HCT116 (cell line): ENCODE measurements at regions not wholly inside any gene's neighbourhood (a gene's known extent, or its start where the extent isn't known, plus 50 kb on each side); places are given as distances from the start of the nearest gene placed in this dataset.

Experiments
- ATAC-seq: fragments of 200-7000 bp; cut with Tn5 transposase; 2 replicates; pipeline ENCODE4 v1.9.1; 2020; ENCODE audit warnings: mild to moderate bottlenecking, moderate library complexity
- BruUV-seq: library from RNA; stranded (reverse); fragments of 400-500 nt; replicated peaks from 2 replicates; lab custom pipeline; 2021; lab: Mats Ljungman, UMichigan
- CTCF ChIA-PET: fragments of 300-600 bp; sonication (Branson Sonifier 250); formaldehyde crosslinking; loops from one replicate; lab custom pipeline; 2021; ENCODE audit warnings: antibody characterized with exemption; lab: Charles Lee
- POLR2A ChIA-PET: fragments of 300-600, 350-600 bp; sonication (Branson Sonifier 250); formaldehyde crosslinking; loops from one replicate; lab custom pipeline; 2021; ENCODE audit warnings: antibody characterized with exemption; lab: Charles Lee
- RAD21 ChIA-PET, 2 experiments: fragments of 300-600 bp; sonication (Branson Sonifier 250); formaldehyde crosslinking; loops; one replicate each; lab custom pipeline; 2023; ENCODE audit warnings: low total read pairs in 2 of 2; ENCODE audit not compliant: uncharacterized antibody in 2 of 2, unreplicated experiment in 2 of 2, low non-redundant PET in 1 of 2; lab: Charles Lee
- DNase-seq: peaks from one replicate; pipeline ENCODE4 v3.0.0-alpha.2; 2010; ENCODE audit warnings: low read depth, low spot score
- H2AFZ ChIP-seq: fragments of 200-600 bp; shearing (Covaris generic), sonication (generic); 2 replicates; pipeline ENCODE4 v1.6.1; 2017; ENCODE audit warnings: low read depth, mixed run types, mixed read lengths, antibody characterized with exemption, low read length; ENCODE audit not compliant: poor library complexity, severe bottlenecking
- H3K27ac ChIP-seq: 2 replicates; pipeline ENCODE4 v1.5.1; 2012; ENCODE audit warnings: low read depth, low read length
- H3K27me3 ChIP-seq: fragments of 200-600 bp; sonication (generic); 2 replicates; pipeline ENCODE4 v1.6.1; 2016; ENCODE audit warnings: mixed run types, low read length, mixed read lengths; ENCODE audit not compliant: insufficient read depth
- H3K36me3 ChIP-seq, 2 experiments: fragments of 200-500 bp in 1 of 2; fragments of 200-600 bp in 1 of 2; sonication (Bioruptor generic) in 1 of 2; sonication (generic) in 1 of 2; 2 replicates each; pipeline versions ENCODE4 v1.5.1 to v1.6.1; 2014 to 2016; ENCODE audit warnings: low read length in 2 of 2, inconsistent platforms in 1 of 2, mixed read lengths in 1 of 2, mixed run types in 1 of 2; ENCODE audit not compliant: insufficient read depth in 2 of 2, control insufficient read depth in 1 of 2
- H3K4me1 ChIP-seq, 2 experiments: fragments of 200-600 bp in 1 of 2; sonication (generic) in 1 of 2; 2 replicates each; pipeline versions ENCODE4 v1.5.1 to v1.6.1; 2012 to 2017; ENCODE audit warnings: low read length in 2 of 2, inconsistent platforms in 1 of 2, mild to moderate bottlenecking in 1 of 2, mixed read lengths in 1 of 2, mixed run types in 1 of 2, moderate library complexity in 1 of 2; ENCODE audit not compliant: insufficient read depth in 2 of 2, control insufficient read depth in 1 of 2
- H3K4me2 ChIP-seq: fragments of 200-600 bp; sonication (generic); 2 replicates; pipeline ENCODE4 v1.6.1; 2017; ENCODE audit warnings: mixed run types, low read length, mixed read lengths
- H3K4me3 ChIP-seq, 2 experiments: fragments of 200-600 bp in 1 of 2; sonication (generic) in 1 of 2; replicated peaks in 1 of 2; 2 replicates each; pipeline ENCODE4 v1.5.1; 2011 to 2016; ENCODE audit warnings: low read length in 2 of 2, control low read depth in 1 of 2, low read depth in 1 of 2, mild to moderate bottlenecking in 1 of 2, mixed read lengths in 1 of 2, mixed run types in 1 of 2
- H3K79me2 ChIP-seq: fragments of 200-600 bp; sonication (generic); 2 replicates; pipeline ENCODE4 v1.6.1; 2017; ENCODE audit warnings: mild to moderate bottlenecking, mixed run types, low read length, moderate library complexity, mixed read lengths; ENCODE audit not compliant: insufficient read depth
- H3K9ac ChIP-seq: fragments of 200-600 bp; sonication (generic); 2 replicates; pipeline ENCODE4 v1.6.1; 2016; ENCODE audit warnings: low read length, mixed read lengths
- H3K9me2 ChIP-seq: fragments of 200-600 bp; sonication (generic), shearing (Covaris generic); 2 replicates; pipeline ENCODE4 v1.6.1; 2017; ENCODE audit warnings: mixed run types, mild to moderate bottlenecking, moderate library complexity; ENCODE audit not compliant: insufficient read depth
- H3K9me3 ChIP-seq, 2 experiments: fragments of 200-500 bp in 1 of 2; fragments of 200-600 bp in 1 of 2; sonication (Bioruptor generic) in 1 of 2; sonication (generic) in 1 of 2; 2 replicates each; pipeline ENCODE4 v1.6.1; 2014 to 2017; ENCODE audit warnings: low read length in 2 of 2, mixed read lengths in 2 of 2, inconsistent platforms in 1 of 2, low read depth in 1 of 2, mild to moderate bottlenecking in 1 of 2, mixed run types in 1 of 2, moderate library complexity in 1 of 2; ENCODE audit not compliant: control insufficient read depth in 1 of 2, insufficient read depth in 1 of 2
- H4K20me1 ChIP-seq: fragments of 200-600 bp; sonication (generic), shearing (Covaris generic); 2 replicates; pipeline ENCODE4 v1.6.1; 2017; ENCODE audit warnings: mixed run types, mild to moderate bottlenecking, moderate library complexity; ENCODE audit not compliant: insufficient read depth
- CEBPB ChIP-seq: IDR thresholded peaks from 2 replicates; pipeline ENCODE4 v1.6.1; 2012; ENCODE audit warnings: low read depth
- ELF1 ChIP-seq: IDR thresholded peaks from 2 replicates; pipeline ENCODE4 v1.6.1; 2012; ENCODE audit warnings: low read depth, borderline replicate concordance
- EZH2 ChIP-seq: fragments of 200-600 bp; sonication (generic); IDR thresholded peaks from 2 replicates; pipeline ENCODE4 v1.6.1; 2017; ENCODE audit warnings: antibody characterized with exemption, mixed run types
- EZH2phosphoT487 ChIP-seq: fragments of 200-600 bp; IDR thresholded peaks from 2 replicates; pipeline ENCODE4 v1.6.1; 2018; ENCODE audit warnings: antibody characterized with exemption, borderline replicate concordance
- POLR2A ChIP-seq: IDR thresholded peaks from 2 replicates; pipeline ENCODE4 v1.7.0; 2011; ENCODE audit warnings: borderline replicate concordance; ENCODE audit not compliant: insufficient read depth, insufficient read length; ENCODE audit errors: extremely low read depth
- POLR2AphosphoS5 ChIP-seq: IDR thresholded peaks from 2 replicates; pipeline ENCODE4 v1.6.1; 2011; ENCODE audit warnings: mild to moderate bottlenecking, low read depth, low read length, moderate library complexity
- SRF ChIP-seq: IDR thresholded peaks from 2 replicates; pipeline ENCODE4 v1.6.1; 2012; ENCODE audit warnings: low read depth
- TCF7L2 ChIP-seq: IDR thresholded peaks from 2 replicates; pipeline ENCODE4 v1.7.0; 2011; ENCODE audit warnings: borderline replicate concordance, inconsistent platforms; ENCODE audit not compliant: insufficient read depth, insufficient read length; ENCODE audit errors: extremely low read depth
- YY1 ChIP-seq: IDR thresholded peaks from 2 replicates; pipeline ENCODE4 v1.6.1; 2011; ENCODE audit warnings: low read length, low read depth, moderate library complexity, mild to moderate bottlenecking; ENCODE audit not compliant: insufficient replicate concordance; ENCODE audit errors: extremely low read depth
- ZFX ChIP-seq: fragments of 450-650 bp; IDR thresholded peaks from 2 replicates; pipeline ENCODE4 v1.6.1; 2017
- intact Hi-C: fragments of 100-400 bp; cut with micrococcal nuclease; formaldehyde crosslinking; loops from 2 replicates; pipeline ENCODE4 v1.10.0; 2022
- TF ChIP-seq, protein P1 (sequence below): IDR thresholded peaks from 2 replicates; pipeline ENCODE4 v1.6.1; 2011; ENCODE audit warnings: mild to moderate bottlenecking, low read length, moderate library complexity; ENCODE audit not compliant: insufficient replicate concordance; ENCODE audit errors: extremely low read depth
- TF ChIP-seq, protein P2 (sequence below): IDR thresholded peaks from 2 replicates; pipeline ENCODE4 v1.6.1; 2012; ENCODE audit warnings: low read depth

DNA sequence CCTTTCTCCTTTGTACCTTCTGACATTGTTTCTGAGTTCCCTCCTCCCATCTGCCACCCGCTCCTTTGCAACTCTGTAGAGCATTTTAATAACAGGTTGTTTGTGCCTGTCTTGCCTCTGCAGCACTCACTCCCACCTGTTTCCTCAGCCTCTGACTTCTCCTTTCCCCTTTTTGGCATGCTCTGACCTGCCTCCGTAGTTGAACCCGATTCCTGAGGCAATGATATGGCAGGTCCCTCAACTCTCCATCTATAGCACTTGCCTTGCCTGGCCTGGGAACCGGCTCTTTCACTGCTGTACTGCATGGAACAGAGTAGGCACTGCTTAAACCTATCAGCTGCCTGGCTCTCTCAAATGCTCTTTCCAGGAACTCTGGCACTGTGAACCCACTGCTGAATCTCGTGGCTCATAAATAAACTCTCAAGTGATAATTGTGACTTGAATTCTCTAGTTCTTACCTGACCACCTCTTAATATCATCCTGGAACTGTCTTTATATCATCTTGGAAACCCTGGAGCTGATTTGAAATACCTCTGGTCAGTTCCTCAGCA, 50.3 kb downstream of the UTRN start:
- ChIA-PET RAD21 (no interaction called here), POLR2A (no interaction called here), CTCF (no interaction called here)
- TF ChIP-seq POLR2AphosphoS5 (no peak), EZH2phosphoT487 (no peak), ZFX (no peak), POLR2A (no peak), CEBPB (no peak), YY1 (no peak), SRF (no peak), EZH2 (no peak), ELF1 (no peak), TCF7L2 (no peak)
- TF ChIP-seq, protein P1, sequence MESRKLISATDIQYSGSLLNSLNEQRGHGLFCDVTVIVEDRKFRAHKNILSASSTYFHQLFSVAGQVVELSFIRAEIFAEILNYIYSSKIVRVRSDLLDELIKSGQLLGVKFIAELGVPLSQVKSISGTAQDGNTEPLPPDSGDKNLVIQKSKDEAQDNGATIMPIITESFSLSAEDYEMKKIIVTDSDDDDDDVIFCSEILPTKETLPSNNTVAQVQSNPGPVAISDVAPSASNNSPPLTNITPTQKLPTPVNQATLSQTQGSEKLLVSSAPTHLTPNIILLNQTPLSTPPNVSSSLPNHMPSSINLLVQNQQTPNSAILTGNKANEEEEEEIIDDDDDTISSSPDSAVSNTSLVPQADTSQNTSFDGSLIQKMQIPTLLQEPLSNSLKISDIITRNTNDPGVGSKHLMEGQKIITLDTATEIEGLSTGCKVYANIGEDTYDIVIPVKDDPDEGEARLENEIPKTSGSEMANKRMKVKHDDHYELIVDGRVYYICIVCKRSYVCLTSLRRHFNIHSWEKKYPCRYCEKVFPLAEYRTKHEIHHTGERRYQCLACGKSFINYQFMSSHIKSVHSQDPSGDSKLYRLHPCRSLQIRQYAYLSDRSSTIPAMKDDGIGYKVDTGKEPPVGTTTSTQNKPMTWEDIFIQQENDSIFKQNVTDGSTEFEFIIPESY: no peak
- TF ChIP-seq, protein P2, sequence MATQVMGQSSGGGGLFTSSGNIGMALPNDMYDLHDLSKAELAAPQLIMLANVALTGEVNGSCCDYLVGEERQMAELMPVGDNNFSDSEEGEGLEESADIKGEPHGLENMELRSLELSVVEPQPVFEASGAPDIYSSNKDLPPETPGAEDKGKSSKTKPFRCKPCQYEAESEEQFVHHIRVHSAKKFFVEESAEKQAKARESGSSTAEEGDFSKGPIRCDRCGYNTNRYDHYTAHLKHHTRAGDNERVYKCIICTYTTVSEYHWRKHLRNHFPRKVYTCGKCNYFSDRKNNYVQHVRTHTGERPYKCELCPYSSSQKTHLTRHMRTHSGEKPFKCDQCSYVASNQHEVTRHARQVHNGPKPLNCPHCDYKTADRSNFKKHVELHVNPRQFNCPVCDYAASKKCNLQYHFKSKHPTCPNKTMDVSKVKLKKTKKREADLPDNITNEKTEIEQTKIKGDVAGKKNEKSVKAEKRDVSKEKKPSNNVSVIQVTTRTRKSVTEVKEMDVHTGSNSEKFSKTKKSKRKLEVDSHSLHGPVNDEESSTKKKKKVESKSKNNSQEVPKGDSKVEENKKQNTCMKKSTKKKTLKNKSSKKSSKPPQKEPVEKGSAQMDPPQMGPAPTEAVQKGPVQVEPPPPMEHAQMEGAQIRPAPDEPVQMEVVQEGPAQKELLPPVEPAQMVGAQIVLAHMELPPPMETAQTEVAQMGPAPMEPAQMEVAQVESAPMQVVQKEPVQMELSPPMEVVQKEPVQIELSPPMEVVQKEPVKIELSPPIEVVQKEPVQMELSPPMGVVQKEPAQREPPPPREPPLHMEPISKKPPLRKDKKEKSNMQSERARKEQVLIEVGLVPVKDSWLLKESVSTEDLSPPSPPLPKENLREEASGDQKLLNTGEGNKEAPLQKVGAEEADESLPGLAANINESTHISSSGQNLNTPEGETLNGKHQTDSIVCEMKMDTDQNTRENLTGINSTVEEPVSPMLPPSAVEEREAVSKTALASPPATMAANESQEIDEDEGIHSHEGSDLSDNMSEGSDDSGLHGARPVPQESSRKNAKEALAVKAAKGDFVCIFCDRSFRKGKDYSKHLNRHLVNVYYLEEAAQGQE: no peak
- peaks cover 14 to 29% of the 10 kb centered on the region in 2 experiments for H3K4me1 ChIP-seq
- H3K4me2 ChIP-seq: no peak overlapping the region
- no peaks in the 10 kb centered on the region for H3K36me3 ChIP-seq
- no peak overlapping the region for H3K4me3 ChIP-seq
- H3K27ac ChIP-seq: no peak overlapping the region
- H3K9me2 ChIP-seq: no peaks in the 10 kb centered on the region
- DNase-seq: no peak
- H3K9me3 ChIP-seq: no peaks in the 10 kb centered on the region
- intact Hi-C loops: no loop called here
- BruUV-seq: no TSS peak
- H2AFZ ChIP-seq: no peak overlapping the region
- no peak for ATAC-seq
- H3K9ac ChIP-seq: no peak overlapping the region
- no peaks in the 10 kb centered on the region for H3K27me3 ChIP-seq
- no peaks in the 10 kb centered on the region for H4K20me1 ChIP-seq
- no peaks in the 10 kb centered on the region for H3K79me2 ChIP-seq
